ENCODE measurements at regions not wholly inside any gene's neighbourhood (a gene's known extent, or its start where the extent isn't known, plus 50 kb on each side); places are given as distances from the start of the nearest gene placed in this dataset.

- no peak for TF ChIP-seq TCF12 (IDR thresholded peaks at IDR 0.05; ENCODE audit: low read depth)
- no peak for TF ChIP-seq TAF1 (IDR thresholded peaks at IDR 0.05; ENCODE audit: low read depth)
- no peak for TF ChIP-seq EGR1 (IDR thresholded peaks at IDR 0.05)
- no peak for TF ChIP-seq FOXM1 (IDR thresholded peaks at IDR 0.05; ENCODE audit: borderline replicate concordance, low read depth)
- TF ChIP-seq, protein P1, sequence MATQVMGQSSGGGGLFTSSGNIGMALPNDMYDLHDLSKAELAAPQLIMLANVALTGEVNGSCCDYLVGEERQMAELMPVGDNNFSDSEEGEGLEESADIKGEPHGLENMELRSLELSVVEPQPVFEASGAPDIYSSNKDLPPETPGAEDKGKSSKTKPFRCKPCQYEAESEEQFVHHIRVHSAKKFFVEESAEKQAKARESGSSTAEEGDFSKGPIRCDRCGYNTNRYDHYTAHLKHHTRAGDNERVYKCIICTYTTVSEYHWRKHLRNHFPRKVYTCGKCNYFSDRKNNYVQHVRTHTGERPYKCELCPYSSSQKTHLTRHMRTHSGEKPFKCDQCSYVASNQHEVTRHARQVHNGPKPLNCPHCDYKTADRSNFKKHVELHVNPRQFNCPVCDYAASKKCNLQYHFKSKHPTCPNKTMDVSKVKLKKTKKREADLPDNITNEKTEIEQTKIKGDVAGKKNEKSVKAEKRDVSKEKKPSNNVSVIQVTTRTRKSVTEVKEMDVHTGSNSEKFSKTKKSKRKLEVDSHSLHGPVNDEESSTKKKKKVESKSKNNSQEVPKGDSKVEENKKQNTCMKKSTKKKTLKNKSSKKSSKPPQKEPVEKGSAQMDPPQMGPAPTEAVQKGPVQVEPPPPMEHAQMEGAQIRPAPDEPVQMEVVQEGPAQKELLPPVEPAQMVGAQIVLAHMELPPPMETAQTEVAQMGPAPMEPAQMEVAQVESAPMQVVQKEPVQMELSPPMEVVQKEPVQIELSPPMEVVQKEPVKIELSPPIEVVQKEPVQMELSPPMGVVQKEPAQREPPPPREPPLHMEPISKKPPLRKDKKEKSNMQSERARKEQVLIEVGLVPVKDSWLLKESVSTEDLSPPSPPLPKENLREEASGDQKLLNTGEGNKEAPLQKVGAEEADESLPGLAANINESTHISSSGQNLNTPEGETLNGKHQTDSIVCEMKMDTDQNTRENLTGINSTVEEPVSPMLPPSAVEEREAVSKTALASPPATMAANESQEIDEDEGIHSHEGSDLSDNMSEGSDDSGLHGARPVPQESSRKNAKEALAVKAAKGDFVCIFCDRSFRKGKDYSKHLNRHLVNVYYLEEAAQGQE (IDR thresholded peaks at IDR 0.05; ENCODE audit: low read depth): no peak
- TF ChIP-seq RAD21 (IDR thresholded peaks at IDR 0.05; ENCODE audit: low read depth): no peak
- no peak for TF ChIP-seq CEBPB (IDR thresholded peaks at IDR 0.05)
- TF ChIP-seq CREB1 (IDR thresholded peaks at IDR 0.05; ENCODE audit: low read depth): no peak
- no peak for TF ChIP-seq NFIC (IDR thresholded peaks at IDR 0.05)
- no peak for TF ChIP-seq YY1 (IDR thresholded peaks at IDR 0.05; ENCODE audit: low read depth)
- TF ChIP-seq TEAD4 (IDR thresholded peaks at IDR 0.05): no peak
These were observed 77.6 kb upstream of the RASA1 start for GRCh38 chr5:87190041-87190440.

GRCh38 chr5:87190687-87191086 lies 77.0 kb upstream of the RASA1 start:
- no peak for TF ChIP-seq TAF1 (IDR thresholded peaks at IDR 0.05; ENCODE audit: low read depth)

DNA sequence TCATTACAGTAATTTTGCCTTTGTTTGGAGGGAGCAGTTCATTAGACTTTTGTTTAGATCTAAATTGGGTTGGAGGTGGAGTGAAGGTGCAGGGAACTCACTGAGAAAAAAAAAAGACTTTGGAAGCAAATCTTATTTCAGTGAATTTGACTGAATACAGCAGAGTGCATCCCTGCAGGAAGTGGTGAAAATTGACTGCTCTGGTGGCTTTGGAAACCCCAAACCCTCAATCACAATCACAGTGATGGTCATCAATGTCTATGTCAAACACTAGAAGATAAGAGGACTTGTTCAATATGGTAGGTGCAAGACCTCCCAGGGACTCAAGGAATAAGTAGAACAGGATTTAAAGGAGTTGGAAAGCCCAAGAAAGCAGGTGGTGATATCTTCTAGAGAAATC lies 76.0 kb upstream of the RASA1 start:
- TF ChIP-seq, protein P1 (IDR thresholded peaks at IDR 0.05; ENCODE audit: low read depth): no peak
- TF ChIP-seq CREB1 (IDR thresholded peaks at IDR 0.05; ENCODE audit: low read depth) (no peak), TAF1 (IDR thresholded peaks at IDR 0.05; ENCODE audit: low read depth) (no peak), CEBPB (IDR thresholded peaks at IDR 0.05) (no peak), NFIC (IDR thresholded peaks at IDR 0.05) (no peak)
- TF ChIP-seq, protein P2, sequence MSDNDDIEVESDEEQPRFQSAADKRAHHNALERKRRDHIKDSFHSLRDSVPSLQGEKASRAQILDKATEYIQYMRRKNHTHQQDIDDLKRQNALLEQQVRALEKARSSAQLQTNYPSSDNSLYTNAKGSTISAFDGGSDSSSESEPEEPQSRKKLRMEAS (IDR thresholded peaks at IDR 0.05): no peak

DNA sequence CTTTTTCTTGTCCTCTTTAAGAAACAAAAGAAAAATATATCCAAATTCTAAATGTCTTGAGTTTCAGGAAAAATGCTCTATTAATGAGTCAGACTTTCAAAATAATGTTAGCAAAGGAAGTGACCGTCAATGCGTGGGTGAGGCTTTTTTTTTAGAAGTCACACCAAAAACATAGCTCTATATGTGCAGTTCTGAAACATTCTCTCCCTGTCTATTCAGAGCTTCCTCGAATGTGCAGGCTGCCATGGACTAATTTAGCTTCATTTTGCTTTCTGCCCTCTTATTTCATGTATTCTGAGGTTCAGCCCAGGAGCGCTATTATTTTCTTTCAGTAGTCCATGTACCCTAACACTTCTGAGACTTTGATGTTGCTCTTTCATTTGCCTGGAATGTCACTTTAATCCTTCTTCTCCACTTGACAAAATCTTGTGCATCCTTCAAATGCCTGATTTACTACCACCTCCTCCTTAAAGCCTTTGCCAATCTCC lies 72.5 kb upstream of the RASA1 start:
- TF ChIP-seq CEBPB (IDR thresholded peaks at IDR 0.05) (no peak), EGR1 (IDR thresholded peaks at IDR 0.05) (peak; percentile 56; the same call in 1 of the 2 replicates)

DNA sequence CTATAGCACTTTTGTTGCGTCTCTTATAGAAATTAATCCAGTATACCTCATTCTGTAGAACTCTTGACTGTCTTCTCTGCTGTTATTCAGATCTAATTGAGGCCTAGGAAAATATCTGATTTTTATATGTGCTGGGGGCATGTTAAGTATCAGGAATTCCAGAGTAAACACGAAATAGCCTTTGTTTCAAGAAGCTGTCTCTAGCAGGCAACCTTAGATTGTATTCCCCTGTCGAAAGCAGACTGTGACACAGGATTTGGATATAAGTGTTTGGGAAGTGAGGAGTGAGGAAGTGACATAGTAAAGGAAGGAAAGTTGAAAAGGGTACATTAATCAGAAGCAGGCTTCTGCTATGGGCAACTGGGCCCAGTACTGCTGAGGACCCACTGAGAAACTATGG lies 72.1 kb upstream of the RASA1 start:
- no peak for TF ChIP-seq USF1 (IDR thresholded peaks at IDR 0.05)
- TF ChIP-seq TEAD4 (IDR thresholded peaks at IDR 0.05): no peak
- TF ChIP-seq NFIC (IDR thresholded peaks at IDR 0.05): no peak
- TF ChIP-seq RAD21 (IDR thresholded peaks at IDR 0.05; ENCODE audit: low read depth): no peak
- TF ChIP-seq EP300 (IDR thresholded peaks at IDR 0.05; ENCODE audit: borderline replicate concordance): no peak
- TF ChIP-seq EGR1 (IDR thresholded peaks at IDR 0.05): no peak
- no peak for TF ChIP-seq TAF1 (IDR thresholded peaks at IDR 0.05; ENCODE audit: low read depth)
- no peak for TF ChIP-seq FOXM1 (IDR thresholded peaks at IDR 0.05; ENCODE audit: borderline replicate concordance, low read depth)
- TF ChIP-seq, protein P2 (IDR thresholded peaks at IDR 0.05): no peak
- no peak for TF ChIP-seq CREB1 (IDR thresholded peaks at IDR 0.05; ENCODE audit: low read depth)
- TF ChIP-seq YY1 (IDR thresholded peaks at IDR 0.05; ENCODE audit: low read depth): no peak
- no peak for TF ChIP-seq TCF12 (IDR thresholded peaks at IDR 0.05; ENCODE audit: low read depth)
- no peak for TF ChIP-seq CEBPB (IDR thresholded peaks at IDR 0.05)
- no peak for TF ChIP-seq ZBTB7A (IDR thresholded peaks at IDR 0.05; ENCODE audit: low read depth)
- TF ChIP-seq, protein P1 (IDR thresholded peaks at IDR 0.05; ENCODE audit: low read depth): no peak

- TF ChIP-seq, protein P2 (IDR thresholded peaks at IDR 0.05): no peak
- TF ChIP-seq TCF12 (IDR thresholded peaks at IDR 0.05; ENCODE audit: low read depth) (no peak), ZBTB7A (IDR thresholded peaks at IDR 0.05; ENCODE audit: low read depth) (no peak), NFIC (IDR thresholded peaks at IDR 0.05) (no peak), YY1 (IDR thresholded peaks at IDR 0.05; ENCODE audit: low read depth) (no peak), RAD21 (IDR thresholded peaks at IDR 0.05; ENCODE audit: low read depth) (no peak), TEAD4 (IDR thresholded peaks at IDR 0.05) (no peak), EGR1 (IDR thresholded peaks at IDR 0.05) (no peak), USF1 (IDR thresholded peaks at IDR 0.05) (no peak)
- TF ChIP-seq, protein P1 (IDR thresholded peaks at IDR 0.05; ENCODE audit: low read depth): no peak
These were observed 69.7 kb upstream of the RASA1 start for GRCh38 chr5:87198010-87198409.
